ENCODE measurements at regions not wholly inside any gene's neighbourhood (a gene's known extent, or its start where the extent isn't known, plus 50 kb on each side); places are given as distances from the start of the nearest gene placed in this dataset.

- TF ChIP-seq CTCF (IDR thresholded peaks at IDR 0.05; ENCODE audit: low read depth, low read length) (no peak), POLR2A (IDR thresholded peaks at IDR 0.05; ENCODE audit: extremely low read depth, insufficient read length) (no peak), MYC (IDR thresholded peaks at IDR 0.05; ENCODE audit: low read depth, low read length) (no peak)
- TF ChIP-seq, protein P1, sequence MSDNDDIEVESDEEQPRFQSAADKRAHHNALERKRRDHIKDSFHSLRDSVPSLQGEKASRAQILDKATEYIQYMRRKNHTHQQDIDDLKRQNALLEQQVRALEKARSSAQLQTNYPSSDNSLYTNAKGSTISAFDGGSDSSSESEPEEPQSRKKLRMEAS (IDR thresholded peaks at IDR 0.05; ENCODE audit: low read depth, low read length): no peak
- no peak overlapping the region for H3K4me3 ChIP-seq (ENCODE audit: low read depth, low read length)
- DNase-seq (ENCODE audit: low read depth): no peak
These were observed 360.1 kb downstream of the TNS3 start for GRCh38 chr7:47221826-47222225.

DNA sequence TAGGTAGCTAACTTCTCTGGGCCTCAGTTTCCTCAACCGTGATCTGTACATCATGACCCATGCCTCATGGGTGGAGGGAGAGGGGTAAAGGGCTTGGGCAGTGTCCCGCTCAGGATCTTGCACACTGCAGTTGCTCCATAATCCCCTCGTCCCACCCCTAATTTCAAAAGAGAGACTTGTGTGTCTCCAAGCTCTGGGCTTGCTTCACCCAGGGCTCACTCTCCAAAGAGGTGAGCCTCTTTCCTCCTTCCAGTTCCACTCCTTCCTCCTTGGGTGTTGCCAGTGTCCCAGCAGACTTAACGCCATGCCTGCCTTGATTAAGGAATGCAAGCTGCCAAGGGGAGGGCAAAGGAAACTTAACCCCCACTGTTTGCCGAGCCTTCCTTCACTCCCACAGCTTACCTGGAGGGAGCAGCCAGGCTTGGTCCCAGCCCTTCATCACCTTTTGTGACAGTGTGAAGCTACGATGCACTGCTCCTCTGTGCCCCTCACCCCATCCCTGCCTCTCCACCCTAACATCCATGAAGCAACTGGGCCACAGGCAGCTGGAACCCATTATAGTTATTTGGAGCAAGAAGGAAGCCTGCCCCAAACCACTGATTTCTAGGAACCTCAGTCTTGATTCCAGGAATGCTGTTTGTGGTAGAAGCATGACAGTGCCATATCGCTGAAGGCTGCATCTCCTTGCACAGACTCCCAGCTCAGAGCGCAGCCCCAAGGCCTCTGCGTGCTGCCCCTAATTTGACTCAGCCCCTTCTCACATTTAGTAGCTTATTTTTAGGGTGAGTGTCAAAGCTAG lies 363.3 kb downstream of the TNS3 start:
- TF ChIP-seq, protein P1 (IDR thresholded peaks at IDR 0.05; ENCODE audit: low read depth, low read length): no peak
- TF ChIP-seq MYC (IDR thresholded peaks at IDR 0.05; ENCODE audit: low read depth, low read length) (no peak), CTCF (IDR thresholded peaks at IDR 0.05; ENCODE audit: low read depth, low read length) (no peak), POLR2A (IDR thresholded peaks at IDR 0.05; ENCODE audit: extremely low read depth, insufficient read length) (no peak)
- no peak overlapping the region for H3K4me3 ChIP-seq (ENCODE audit: low read depth, low read length)
- no peak for DNase-seq (ENCODE audit: low read depth)

- no peak overlapping the region for H3K4me3 ChIP-seq (ENCODE audit: low read depth, low read length)
- TF ChIP-seq, protein P1 (IDR thresholded peaks at IDR 0.05; ENCODE audit: low read depth, low read length): no peak
- TF ChIP-seq MYC (IDR thresholded peaks at IDR 0.05; ENCODE audit: low read depth, low read length) (no peak), POLR2A (IDR thresholded peaks at IDR 0.05; ENCODE audit: extremely low read depth, insufficient read length) (no peak), CTCF (IDR thresholded peaks at IDR 0.05; ENCODE audit: low read depth, low read length) (no peak)
- no peak for DNase-seq (ENCODE audit: low read depth)
These were observed 364.1 kb downstream of the TNS3 start for GRCh38 chr7:47217570-47218360.

- TF ChIP-seq MYC (IDR thresholded peaks at IDR 0.05; ENCODE audit: low read depth, low read length): no peak
- TF ChIP-seq, protein P1 (IDR thresholded peaks at IDR 0.05; ENCODE audit: low read depth, low read length): no peak
- no peak for TF ChIP-seq POLR2A (IDR thresholded peaks at IDR 0.05; ENCODE audit: extremely low read depth, insufficient read length)
- TF ChIP-seq CTCF (IDR thresholded peaks at IDR 0.05; ENCODE audit: low read depth, low read length): no peak
- no peak overlapping the region for H3K4me3 ChIP-seq (ENCODE audit: low read depth, low read length)
- DNase-seq (ENCODE audit: low read depth): no peak
These were observed 364.8 kb downstream of the TNS3 start for GRCh38 chr7:47217086-47217485.

GRCh38 chr7:47216439-47216838 lies 365.5 kb downstream of the TNS3 start:
- H3K4me3 ChIP-seq (ENCODE audit: low read depth, low read length): no peak overlapping the region
- TF ChIP-seq MYC (IDR thresholded peaks at IDR 0.05; ENCODE audit: low read depth, low read length): no peak
- TF ChIP-seq, protein P1 (IDR thresholded peaks at IDR 0.05; ENCODE audit: low read depth, low read length): no peak
- TF ChIP-seq POLR2A (IDR thresholded peaks at IDR 0.05; ENCODE audit: extremely low read depth, insufficient read length): no peak
- no peak for TF ChIP-seq CTCF (IDR thresholded peaks at IDR 0.05; ENCODE audit: low read depth, low read length)
- DNase-seq (ENCODE audit: low read depth): no peak
